GM12872 (cell line): ENCODE measurements at regions not wholly inside any gene's neighbourhood (a gene's known extent, or its start where the extent isn't known, plus 50 kb on each side); places are given as distances from the start of the nearest gene placed in this dataset.

Source experiments
- CTCF ChIP-seq: IDR thresholded peaks from 3 replicates; pipeline ENCODE4 v1.5.1; 2011; ENCODE audit warnings: low read depth, mild to moderate bottlenecking, low read length, moderate library complexity; ENCODE audit not compliant: insufficient read depth

- no peak for TF ChIP-seq CTCF
These were observed 183.4 kb upstream of the BMPER start for GRCh38 chr7:33721895-33722294.

- TF ChIP-seq CTCF = no peak
These were observed 182.8 kb upstream of the BMPER start for GRCh38 chr7:33722383-33723101.

GRCh38 chr7:33724201-33724600 is 181.1 kb upstream of the BMPER start:
- no peak for TF ChIP-seq CTCF

- no peak for TF ChIP-seq CTCF
These were observed 180.0 kb upstream of the BMPER start for GRCh38 chr7:33725111-33726025.

GRCh38 chr7:33726582-33726981 is 178.8 kb upstream of the BMPER start:
- TF ChIP-seq CTCF = no peak

GRCh38 chr7:33727315-33727714 is 178.0 kb upstream of the BMPER start:
- no peak for TF ChIP-seq CTCF

- TF ChIP-seq CTCF = no peak
These were observed 176.3 kb upstream of the BMPER start for GRCh38 chr7:33728873-33729551.
